ENCODE measurements at regions not wholly inside any gene's neighbourhood (a gene's known extent, or its start where the extent isn't known, plus 50 kb on each side); places are given as distances from the start of the nearest gene placed in this dataset.

DNA sequence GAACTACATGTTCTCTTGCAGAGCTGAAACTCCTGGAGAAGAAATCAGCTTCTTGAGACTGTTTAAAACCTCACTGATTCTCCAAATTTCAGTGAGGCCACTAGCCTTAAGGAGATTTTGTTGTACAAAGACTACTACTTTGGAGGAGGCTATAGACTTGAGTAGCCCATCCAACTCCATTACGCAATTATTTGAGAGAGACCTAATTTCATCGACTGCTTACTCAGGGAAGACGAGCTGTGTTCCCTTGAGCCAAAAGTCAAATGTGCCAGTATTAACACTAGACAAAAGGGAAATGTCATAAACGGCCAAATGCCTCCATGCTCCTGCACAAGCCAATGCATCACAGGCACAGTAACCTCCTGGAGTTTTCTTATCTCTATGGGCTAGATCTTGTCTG, 182.8 kb upstream of the SESN3 start:
- H3K56ac ChIP-seq (ENCODE audit: insufficient read length, low read depth, low read length) = no peak overlapping the region
- H3K79me2 ChIP-seq (ENCODE audit: insufficient read depth, low read length) = no peaks in the 10 kb centered on the region
- no peak overlapping the region for H3K4me2 ChIP-seq (ENCODE audit: insufficient read depth, insufficient read length, low read length)
- H3T11ph ChIP-seq (ENCODE audit: low read length) = no peak overlapping the region
- H3K9ac ChIP-seq (ENCODE audit: extremely low read depth, insufficient read length, low read length) = no peak overlapping the region
- no peaks in the 10 kb centered on the region for H3K79me1 ChIP-seq (ENCODE audit: insufficient read depth, low read depth, low read length, poor library complexity, severe bottlenecking)
- H2BK20ac ChIP-seq (ENCODE audit: low read depth, low read length, poor library complexity, severe bottlenecking) = no peak overlapping the region
- H3K27me3 ChIP-seq (ENCODE audit: insufficient read depth, low read length) = no peaks in the 10 kb centered on the region
- no peaks in the 10 kb centered on the region for H3K9me3 ChIP-seq (ENCODE audit: control insufficient read depth, low read depth, low read length)
- H3K18ac ChIP-seq (ENCODE audit: insufficient read length, low read depth, low read length) = no peak overlapping the region
- H3K27me3 Mint-ChIP-seq (ENCODE audit: low read depth) = no peaks in the 10 kb centered on the region
- no peaks in the 10 kb centered on the region; the same call in 1 of the 2 replicates for H3K4me1 ChIP-seq (ENCODE audit: insufficient read depth, low read length)
- H4K20me1 ChIP-seq (ENCODE audit: control insufficient read depth, insufficient read depth, insufficient read length) = no peaks in the 10 kb centered on the region
- no peak overlapping the region for H4K8ac ChIP-seq (replicated peaks; ENCODE audit: insufficient read length, low read depth, low read length)
- H3K23ac ChIP-seq (ENCODE audit: insufficient read length, low read depth, low read length) = no peak overlapping the region
- H3K4ac ChIP-seq (ENCODE audit: low read depth, low read length) = no peak overlapping the region
- H4K5ac ChIP-seq (ENCODE audit: insufficient read length, low read depth, low read length) = no peak overlapping the region
- H2BK5ac ChIP-seq (ENCODE audit: insufficient read length, low read length) = no peak overlapping the region
- H3K27ac ChIP-seq (ENCODE audit: insufficient read length, low read depth, low read length) = no peak overlapping the region
- H3K27ac Mint-ChIP-seq = no peak overlapping the region
- DNase-seq = no peak
- TF ChIP-seq, protein P1, sequence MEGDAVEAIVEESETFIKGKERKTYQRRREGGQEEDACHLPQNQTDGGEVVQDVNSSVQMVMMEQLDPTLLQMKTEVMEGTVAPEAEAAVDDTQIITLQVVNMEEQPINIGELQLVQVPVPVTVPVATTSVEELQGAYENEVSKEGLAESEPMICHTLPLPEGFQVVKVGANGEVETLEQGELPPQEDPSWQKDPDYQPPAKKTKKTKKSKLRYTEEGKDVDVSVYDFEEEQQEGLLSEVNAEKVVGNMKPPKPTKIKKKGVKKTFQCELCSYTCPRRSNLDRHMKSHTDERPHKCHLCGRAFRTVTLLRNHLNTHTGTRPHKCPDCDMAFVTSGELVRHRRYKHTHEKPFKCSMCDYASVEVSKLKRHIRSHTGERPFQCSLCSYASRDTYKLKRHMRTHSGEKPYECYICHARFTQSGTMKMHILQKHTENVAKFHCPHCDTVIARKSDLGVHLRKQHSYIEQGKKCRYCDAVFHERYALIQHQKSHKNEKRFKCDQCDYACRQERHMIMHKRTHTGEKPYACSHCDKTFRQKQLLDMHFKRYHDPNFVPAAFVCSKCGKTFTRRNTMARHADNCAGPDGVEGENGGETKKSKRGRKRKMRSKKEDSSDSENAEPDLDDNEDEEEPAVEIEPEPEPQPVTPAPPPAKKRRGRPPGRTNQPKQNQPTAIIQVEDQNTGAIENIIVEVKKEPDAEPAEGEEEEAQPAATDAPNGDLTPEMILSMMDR (conservative IDR thresholded peaks at IDR 0.05) = no peak
- no peak overlapping the region for H2BK120ac ChIP-seq (ENCODE audit: low read depth, low read length, poor library complexity, severe bottlenecking)
- no peak overlapping the region for H2AFZ ChIP-seq (ENCODE audit: low read length)
- no peak overlapping the region for H2AK5ac ChIP-seq (ENCODE audit: insufficient read length, low read length)
- no peak overlapping the region for H3K14ac ChIP-seq (ENCODE audit: insufficient read depth, low read length)
- no peak overlapping the region for H2BK12ac ChIP-seq (ENCODE audit: insufficient read length, low read depth, low read length)
- no peak overlapping the region for H2BK15ac ChIP-seq (ENCODE audit: low read depth, low read length)
- H3K36me3 Mint-ChIP-seq (ENCODE audit: insufficient read depth in 1 of 3, low read depth in 3 of 3) = no peaks in the 10 kb centered on the region
- H3K23me2 ChIP-seq (ENCODE audit: insufficient read length, low read depth, low read length, poor library complexity, severe bottlenecking) = no peaks in the 10 kb centered on the region
- H4K91ac ChIP-seq (ENCODE audit: insufficient read length, low read depth, low read length) = no peak overlapping the region
- WGBS (ENCODE audit: extremely low coverage, insufficient read length, low lambda C conversion rate) = no CpG with 5 or more reads among the region's 4 CpGs
- peaks cover 12 to 21% of the 10 kb centered on the region in 2 experiments for H3K4me1 Mint-ChIP-seq
- no peaks in the 10 kb centered on the region; a peak in 1 of 5 replicates for H3K9me3 Mint-ChIP-seq
- no peak overlapping the region for H3K4me3 Mint-ChIP-seq
